HG02798 (cell line): ENCODE measurements at regions not wholly inside any gene's neighbourhood (a gene's known extent, or its start where the extent isn't known, plus 50 kb on each side); places are given as distances from the start of the nearest gene placed in this dataset.

Source experiments
- ATAC-seq: cut with Tn5 transposase; IDR thresholded peaks from one replicate; pipeline ENCODE4 v1.9.1; 2021; ENCODE audit warnings: mild to moderate bottlenecking; ENCODE audit not compliant: unreplicated experiment, poor library complexity

DNA sequence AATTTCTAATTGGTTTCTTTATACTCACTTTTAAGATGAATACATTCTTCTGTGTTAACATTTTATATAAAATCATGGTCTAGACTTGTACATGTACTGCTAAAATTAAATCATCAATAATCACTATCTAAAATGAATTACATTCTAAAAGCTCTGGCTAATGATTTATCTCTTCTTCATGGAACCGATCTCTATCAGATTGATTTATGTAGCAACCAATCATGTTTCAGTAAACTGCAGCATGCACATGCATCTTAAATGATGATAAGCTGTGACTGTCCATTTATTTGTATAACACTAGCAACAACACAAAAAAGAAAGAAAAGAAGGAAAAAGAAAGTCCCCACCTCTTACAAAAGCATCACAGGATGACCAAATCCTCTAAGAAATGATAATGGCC is 669.2 kb downstream of the NR2F1-AS1 start:
- ATAC-seq, result no peak

DNA sequence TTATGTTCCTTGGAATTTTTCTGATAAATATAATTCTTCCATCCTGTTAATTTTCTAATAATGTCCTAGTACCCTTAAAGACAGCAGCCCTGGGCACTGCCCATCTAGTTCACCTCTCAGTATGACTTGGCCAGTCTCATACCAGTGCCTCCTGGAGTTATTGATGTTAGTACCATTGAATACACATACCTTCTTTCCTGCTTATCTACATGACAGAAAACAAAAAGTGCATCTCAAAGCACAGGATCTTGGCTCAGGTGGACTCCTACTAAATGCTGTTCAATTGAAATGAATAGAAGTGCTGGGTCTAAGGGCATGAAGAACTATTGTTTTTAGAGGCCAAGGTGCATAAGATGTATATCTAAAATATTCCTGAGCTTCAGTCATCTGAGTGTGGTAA is 669.7 kb downstream of the NR2F1-AS1 start:
- no peak for ATAC-seq

DNA sequence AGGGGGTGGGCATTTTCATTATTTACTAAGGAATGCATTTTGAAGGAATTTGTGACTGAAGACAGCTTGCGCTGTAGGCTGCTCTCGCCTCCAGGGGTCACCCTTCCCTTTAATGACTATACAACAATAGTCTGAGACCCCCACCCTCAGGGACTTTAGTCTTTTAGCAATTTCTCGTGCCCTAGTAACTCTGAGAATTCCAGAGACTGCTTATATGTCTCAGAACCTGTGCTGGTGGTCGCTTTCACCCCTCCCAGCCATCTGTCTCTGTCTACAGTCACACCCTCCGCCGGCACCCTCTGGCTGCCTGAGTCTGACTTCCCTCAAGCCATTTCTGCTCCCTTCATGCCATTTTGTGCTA is 671.4 kb downstream of the NR2F1-AS1 start:
- ATAC-seq, result no peak

DNA sequence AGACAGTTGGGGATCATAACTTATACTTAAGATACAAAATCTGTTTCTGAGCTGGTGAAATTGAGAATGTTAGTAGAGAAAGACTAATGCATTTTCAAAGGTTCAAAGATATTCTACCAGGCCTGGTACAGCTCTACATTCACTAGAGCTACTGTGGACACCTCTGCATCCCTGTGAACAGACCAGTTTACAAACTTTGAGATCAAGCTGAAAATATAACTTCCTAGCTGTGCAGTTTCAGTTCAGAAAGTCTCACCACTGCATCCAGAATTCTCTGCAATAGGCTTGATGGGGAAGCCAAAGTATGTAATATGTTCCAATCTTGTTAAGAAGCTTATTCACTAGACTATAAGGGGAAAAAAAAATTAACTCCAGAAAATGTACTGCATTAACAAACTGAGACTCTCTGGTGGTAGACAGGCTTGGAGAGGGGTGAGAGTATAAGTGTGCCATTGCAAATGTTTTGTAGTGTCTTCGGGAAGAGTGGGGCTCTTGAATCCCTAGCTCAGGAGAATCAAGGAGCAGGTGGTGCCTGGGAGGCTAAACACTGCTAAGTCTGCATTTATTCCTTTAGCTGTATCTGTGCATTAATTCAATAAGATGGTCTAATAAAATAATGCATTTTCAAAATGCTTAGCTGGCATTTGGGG is 671.9 kb downstream of the NR2F1-AS1 start:
- no peak for ATAC-seq

DNA sequence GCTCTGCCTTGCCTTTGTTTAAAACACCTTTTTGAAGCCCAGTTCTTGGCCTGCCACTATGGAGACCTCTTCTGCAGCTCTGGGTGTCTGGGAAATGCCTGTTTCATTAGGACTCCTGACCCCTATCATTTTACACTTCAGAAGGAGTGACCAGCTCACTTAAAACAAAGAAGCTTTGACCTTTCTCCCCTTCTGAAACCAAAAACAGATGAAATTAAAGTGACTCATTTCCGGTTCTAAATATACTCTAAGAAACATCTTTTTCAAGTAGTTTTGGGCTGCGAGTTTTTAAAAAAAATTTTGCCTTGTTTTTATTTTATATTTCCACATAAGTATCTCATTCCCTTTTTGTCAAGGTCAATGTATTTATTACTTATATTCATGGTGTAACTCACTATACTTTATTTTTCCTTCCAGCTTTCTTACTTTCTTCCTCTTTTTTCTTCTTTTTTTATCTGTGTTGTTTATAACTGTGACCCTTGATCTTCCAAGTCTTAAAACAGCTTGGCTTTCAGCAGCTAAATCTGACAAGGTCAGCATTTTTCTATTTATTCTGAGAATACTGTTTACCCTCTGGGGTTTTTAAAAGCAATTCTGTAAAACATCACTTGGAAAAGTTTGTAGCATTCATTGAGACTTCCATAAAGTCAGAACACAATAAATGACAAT is 672.9 kb downstream of the NR2F1-AS1 start:
- peak; percentile 76 for ATAC-seq

DNA sequence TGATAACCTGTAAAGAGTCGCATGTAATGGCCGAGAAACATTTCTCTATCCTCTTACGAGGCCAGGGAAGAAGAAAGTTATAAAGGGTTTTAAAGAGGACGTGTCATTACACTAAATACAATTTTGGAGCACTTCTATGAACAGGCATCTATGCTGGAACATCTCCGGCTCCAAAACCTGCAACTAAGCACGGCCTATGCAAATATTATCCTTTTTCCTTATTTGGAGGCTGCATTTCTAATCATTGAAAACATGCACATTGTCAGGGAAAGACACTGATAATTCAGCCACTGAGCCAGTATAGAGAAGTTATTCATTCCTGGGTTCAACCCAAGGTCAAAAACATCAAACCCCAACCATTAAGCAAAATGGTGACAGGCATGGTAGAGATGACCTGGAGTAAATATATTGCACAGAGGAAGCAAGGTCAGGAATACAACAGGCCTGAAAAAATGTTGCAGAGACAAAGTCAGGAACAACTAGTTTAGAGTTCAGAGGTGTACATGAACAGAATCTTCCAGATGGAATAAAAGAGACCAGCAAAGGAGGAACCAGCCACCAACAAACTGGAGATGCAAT is 674.1 kb downstream of the NR2F1-AS1 start:
- no peak for ATAC-seq

DNA sequence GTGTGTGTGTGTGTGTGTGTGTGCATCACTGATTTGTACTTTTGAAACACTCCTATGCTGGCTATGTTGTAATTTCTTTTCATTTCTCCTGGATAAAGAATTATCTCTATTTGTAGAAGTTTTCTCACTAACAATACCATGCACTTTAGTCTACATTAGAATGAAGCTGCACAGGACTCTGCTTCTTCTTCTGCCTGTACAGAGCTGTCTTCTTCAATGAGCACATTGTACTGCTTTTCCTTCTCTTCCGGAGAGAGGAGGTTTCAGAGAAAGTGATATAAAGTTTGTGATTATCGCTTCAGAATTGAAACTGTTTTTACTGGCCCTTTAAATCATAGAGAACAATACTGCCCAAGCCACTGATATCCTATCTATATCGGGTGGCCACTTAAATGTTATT is 677.0 kb downstream of the NR2F1-AS1 start:
- ATAC-seq, result no peak

DNA sequence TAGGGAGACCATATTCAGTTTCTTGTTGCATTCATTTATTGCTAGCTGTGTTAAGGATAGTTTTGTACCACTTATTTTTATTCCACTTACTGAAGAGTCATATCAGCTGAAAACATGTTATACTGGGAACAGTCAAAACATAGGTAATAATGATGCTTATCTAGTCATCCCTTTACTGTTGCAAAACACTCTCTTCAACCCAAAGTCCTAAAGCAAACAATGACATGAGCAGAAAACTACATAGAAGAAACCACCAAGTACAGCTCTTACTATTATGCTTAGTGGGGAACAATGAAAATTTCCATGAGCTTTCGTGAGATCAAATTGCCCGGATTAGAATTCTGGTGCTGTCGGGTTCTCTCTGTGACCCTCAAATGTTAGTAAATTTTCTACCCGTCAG is 681.4 kb downstream of the NR2F1-AS1 start:
- no peak for ATAC-seq

DNA sequence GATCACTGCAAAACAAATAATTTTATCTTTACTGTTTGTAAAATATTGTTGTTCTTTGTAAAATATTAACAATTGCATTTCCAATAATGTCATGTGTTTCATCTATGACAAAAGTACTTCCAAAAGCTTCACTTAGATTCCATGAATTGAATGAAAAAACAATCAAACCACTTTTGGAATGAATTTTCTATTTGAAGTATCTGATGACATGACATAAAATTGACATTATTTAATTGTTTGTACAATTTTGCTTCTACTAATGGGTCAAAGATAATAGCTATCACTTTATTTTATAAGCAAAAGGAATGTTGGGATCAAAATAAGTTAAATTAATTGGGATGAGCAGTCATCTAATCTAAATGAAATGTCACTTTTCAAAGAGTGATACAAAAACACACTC is 684.3 kb downstream of the NR2F1-AS1 start:
- ATAC-seq, result no peak

DNA sequence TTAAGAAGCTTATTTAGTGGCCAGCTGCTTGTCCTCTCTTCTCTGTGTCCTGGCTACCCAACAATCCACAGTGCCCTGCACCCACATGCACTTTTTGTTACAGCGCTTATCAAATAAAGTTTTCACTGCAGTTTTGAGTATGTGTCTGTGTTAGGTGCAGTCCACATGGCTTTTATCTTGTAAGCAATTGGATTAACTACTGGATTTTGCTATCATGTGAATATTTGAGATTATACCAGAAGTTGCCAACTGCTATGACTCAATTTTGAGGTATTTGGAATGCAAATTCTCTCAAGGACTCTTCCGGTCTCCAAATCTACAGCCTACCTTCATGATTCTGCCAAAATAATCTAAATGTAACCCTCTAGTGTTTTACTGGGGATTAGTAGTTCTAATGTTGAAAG is 690.2 kb downstream of the NR2F1-AS1 start:
- no peak for ATAC-seq

DNA sequence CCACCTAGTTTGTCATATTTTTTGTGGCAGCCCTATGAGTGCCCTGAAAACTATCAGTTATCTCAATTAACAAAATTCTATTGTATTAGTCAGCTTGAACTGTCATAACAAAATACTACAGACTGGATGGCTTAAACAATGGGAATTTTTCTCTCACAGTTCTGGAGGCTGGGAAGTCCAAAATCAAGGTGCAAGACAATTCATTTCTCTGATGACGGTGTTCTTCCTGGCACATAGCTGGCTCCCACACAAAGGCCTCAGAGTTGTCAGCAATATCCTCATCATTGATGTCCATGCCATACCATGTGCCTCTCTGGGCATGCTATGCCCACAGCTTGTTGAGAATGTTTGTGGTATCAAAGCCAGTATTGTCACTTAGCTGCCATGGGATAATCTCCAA is 691.9 kb downstream of the NR2F1-AS1 start:
- no peak for ATAC-seq

DNA sequence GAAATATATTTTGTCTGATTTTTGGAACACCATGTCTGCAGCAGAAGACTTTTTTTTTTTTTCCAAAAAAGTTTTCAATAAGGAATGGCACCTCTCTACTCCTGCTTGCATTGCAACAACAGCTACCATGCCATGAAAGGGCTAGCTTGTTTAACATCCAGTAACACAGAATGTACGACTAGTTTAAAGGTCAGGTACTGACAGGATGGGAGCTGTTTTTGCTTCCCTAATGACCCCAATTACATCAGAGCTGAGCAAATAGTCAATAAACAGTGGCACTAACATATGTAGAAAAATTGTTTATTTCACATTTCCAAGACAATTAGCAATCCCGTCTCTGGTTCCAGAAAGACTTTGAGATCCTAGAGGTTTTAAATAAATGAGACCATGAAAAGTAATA is 693.8 kb downstream of the NR2F1-AS1 start:
- no peak for ATAC-seq

DNA sequence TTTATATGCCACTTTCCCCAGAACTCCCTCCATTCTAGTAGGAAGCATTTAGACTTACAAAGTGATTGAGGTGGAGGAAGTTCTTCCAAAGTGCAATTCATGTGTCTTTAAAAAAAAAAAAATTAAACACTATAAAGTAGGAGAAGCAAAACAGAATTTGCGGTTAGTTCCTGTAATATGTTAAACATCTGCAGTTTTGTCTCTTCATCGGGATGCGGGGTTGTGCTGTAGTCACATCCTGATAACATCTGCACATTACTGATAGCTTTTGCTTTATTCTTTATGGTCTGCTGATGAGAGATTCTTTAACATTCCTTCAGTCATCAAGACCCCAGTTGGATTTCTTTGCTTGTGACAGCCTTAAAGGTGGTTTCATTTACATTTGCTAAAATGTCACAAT is 694.3 kb downstream of the NR2F1-AS1 start:
- ATAC-seq, result no peak

DNA sequence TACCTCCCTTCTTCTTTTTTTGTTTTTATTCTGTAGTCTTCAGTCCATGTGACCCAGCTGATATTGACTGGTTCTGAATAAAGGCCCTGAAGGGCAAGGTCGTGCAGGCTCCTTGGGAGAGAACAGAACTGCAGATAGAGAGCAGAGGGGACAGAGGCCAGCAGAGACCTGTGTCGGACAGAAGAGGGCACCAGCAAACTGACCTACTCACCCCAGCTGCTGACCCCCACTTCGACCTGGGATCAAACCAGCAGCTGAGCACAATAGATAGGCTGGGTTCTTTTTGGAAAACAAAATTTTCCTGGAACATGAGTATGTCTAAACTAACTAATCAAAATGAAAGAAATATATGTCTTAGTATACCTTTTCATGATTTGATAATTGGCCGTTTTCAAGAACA is 695.1 kb downstream of the NR2F1-AS1 start:
- peak; percentile 51 for ATAC-seq

DNA sequence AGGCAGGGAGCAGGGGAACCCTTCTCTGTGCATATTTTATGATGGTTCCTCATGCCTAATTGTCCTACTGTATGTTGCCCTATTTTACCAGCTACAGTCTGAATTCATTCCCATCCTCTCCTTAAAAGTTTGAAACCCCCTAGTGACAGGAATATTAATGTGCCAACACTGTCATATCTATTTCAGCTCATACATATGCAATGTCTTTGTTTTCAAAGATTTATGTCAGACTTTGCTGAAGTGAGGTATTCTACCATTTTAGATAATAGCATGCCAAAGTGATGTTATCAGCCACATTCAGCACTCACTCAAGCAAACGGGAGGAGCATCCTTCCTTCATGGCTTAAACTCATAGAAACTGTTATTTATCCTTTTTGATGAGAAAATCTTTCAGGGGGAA is 696.5 kb downstream of the NR2F1-AS1 start:
- no peak for ATAC-seq

DNA sequence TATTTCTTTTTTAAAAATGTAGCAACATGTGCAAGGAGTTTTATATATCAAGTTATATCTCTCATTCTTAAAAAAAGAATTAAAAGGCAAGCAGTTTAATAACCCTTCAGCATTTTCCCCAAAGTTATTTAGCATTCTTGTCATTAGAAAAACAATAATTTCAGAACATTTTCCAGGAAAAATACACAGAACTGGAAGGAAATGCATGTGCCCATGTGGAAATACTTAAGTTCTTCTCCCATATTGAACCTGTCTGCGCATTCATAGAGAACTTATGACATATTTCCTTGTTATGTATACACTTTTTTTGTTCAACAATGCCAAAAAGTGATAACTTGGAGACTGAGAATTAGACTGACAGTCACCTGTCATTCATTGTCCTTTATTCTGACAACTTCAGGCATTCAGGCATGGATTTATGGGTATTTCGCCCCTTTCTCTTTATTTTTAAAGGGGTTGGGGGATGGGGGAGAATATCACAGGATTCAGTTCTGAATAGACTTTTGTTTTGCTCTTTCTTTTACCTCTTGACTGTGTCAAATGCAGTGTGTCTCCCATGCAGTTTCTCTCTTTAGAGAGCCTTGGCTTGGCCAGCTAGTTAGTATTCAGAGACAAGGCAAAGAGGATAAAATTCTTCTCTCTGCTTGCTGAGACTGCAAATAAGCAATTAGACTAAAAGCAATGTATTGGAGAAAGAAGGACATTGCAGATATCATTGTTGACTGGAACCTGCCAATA is 701.0 kb downstream of the NR2F1-AS1 start:
- ATAC-seq, result no peak

DNA sequence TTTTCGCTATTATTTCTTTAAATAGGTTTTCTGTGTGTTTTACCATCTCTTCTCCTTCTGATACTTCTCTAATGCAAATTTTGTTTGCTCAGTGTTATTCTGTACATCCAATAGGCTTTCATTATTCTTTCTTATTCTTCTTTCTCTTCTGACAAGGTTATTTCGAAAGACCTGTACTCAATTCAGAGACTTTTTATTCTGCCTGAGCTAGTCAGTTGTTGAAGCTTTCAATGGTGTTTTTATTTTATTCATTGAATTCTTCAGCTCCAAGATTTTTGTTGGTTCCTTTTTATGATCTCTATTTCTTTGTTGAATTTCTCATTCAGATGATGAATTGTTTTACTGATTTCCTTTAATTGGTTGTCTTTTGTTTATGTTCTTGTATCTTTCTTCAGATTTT is 706.2 kb downstream of the NR2F1-AS1 start:
- no peak for ATAC-seq

DNA sequence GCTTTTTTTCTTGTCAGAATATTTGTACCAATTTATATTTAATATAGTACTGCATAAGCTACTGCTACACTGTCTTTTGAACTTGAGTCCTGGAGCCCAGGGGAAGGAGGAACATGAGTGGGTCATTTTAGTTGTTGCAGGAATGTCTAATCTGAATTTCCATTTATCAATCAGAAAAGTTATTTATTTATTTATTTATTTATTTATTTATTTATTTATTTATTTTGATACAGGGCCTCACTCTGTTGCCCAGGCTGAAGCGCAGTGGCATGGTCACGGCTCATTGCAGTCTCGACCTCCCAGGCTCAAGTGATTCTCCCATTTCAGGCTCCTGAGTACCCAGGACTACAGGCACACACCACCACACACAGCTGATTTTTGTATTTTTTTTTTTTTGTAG is 712.6 kb downstream of the NR2F1-AS1 start:
- ATAC-seq, result no peak

DNA sequence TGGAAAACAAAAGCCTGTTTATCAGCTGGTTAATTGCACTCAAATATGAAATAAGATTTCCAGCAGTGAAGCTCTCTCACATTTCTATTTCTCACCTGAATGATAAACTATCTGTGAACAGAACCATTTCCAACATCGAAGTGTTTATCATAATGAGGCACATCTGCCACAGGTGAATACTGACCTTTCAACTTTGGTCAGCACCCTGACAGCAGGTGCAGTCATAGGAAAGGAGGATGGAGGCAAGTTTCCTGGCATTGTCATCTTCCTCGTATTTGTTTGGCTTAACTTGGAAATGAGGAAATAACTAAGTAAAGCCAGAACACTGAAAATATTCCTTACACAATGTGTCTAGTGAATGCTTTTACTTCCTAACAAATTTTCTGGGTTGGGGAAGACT is 716.4 kb downstream of the NR2F1-AS1 start:
- ATAC-seq, result no peak

DNA sequence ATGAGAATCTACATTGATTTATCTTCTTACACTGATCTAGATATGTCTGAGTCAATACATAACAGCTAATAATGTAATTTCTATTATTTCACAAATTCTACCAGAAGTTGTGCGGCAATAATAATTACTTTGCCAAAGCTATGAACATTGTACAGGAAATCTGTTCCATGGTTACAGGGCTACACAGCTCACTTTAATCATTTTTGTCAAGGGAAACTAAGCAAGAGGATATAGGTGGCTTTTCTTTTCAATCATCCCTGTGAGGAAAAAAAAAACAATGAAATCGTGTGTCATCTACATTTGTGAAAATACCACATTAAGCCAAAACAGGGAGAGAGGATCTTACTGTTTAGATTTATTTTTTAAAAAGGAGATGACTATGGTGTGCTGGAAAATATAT is 717.4 kb downstream of the NR2F1-AS1 start:
- ATAC-seq, result no peak

DNA sequence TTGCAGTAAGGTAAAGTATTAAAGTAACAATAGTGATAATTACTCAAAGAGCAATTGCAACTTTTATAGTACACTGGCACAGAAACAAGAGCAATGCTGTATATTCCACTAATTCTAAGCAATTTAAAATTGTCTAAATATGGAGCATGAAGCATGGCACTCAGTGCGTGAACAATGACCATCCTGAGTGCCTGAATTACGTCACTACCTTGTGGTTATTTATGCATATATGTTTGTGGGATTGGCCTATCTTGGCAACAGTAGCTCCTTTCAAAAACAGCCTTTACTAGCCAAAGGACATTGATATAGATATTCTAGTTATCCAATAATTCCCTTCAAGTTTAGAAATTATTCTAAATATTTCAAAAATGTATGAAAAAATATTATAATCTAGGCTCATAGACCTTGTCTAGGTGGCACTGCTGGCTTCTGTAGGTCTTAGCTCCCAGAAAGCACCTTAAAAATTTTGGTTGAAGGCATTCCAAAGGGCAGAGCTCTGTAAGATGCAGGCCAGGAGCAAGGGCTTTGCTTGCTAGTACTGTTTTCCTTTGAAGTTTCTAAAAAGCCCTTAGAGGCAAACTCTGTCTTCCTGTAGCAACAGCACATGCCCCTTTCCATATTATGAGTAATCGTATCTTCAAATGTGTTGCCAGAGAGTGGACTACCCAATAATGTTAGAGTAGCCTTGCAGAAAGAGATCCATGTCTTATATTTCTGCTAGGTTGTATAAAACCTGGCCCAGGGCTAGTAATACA is 719.3 kb downstream of the NR2F1-AS1 start:
- ATAC-seq, result no peak
